ENCODE measurements at regions not wholly inside any gene's neighbourhood (a gene's known extent, or its start where the extent isn't known, plus 50 kb on each side); places are given as distances from the start of the nearest gene placed in this dataset.
"Not testable (repeated sequence)": the region's sequence is repeated elsewhere in the genome, so short reads cannot be mapped to it uniquely, and the experiment has no call there.

DNA sequence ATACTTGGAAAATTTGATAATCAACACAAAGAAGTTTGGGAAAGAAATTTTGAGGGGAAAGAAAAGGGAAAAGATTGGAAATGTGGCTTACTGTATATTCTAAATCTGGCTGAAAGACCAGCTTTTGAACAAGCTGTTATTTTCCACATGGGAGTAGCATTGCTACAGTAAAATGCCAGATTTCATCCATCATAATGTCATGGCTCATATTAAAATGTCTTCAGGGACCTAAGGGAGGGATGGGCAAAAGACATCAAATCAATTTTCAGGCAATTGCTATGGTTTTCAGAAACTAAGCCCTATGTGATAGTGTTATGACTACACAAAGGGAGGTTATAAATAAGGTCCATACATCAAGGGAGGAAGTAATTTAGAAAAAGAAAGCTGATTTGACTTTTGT lies 1116.9 kb upstream of the CELF2 start:
- DNase-seq (ENCODE audit: low spot score) = no peak

- DNase-seq (ENCODE audit: low spot score) = no peak
These were observed 1115.7 kb upstream of the CELF2 start for GRCh38 chr10:9901971-9902370.

GRCh38 chr10:9910446-9910845 lies 1107.2 kb upstream of the CELF2 start:
- DNase-seq (ENCODE audit: low spot score) = no peak

GRCh38 chr10:9911488-9911887 lies 1106.2 kb upstream of the CELF2 start:
- DNase-seq (ENCODE audit: low spot score) = no peak

DNA sequence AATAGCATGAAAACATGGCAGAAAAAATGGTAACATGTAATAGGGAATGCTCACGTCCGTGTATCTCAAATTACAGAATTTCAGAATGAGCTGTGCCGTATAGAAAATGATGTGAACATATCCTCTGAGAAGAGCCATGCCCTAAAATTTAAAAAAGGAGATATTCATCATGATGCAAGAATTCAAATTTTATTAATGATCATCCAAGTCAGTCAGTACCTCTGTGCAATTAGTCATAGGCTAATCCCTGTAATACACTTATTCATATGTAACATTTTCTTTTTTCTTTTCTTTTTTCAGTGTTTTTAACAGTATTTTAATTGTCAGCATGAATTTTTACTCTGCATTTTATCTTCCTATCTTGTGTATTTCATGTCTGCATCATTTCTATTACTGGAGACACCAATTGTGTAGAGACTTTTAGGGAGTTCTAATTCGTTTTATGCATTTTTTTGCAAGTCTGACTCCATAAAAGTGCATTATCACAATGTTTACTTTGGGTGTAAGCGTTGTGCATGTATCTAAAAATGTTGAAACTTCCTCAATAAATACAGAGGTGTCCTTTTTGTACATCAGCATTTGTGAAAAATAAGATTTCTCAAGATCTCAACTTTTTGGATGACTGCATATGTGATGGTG lies 1103.7 kb upstream of the CELF2 start:
- no peak for DNase-seq (ENCODE audit: low spot score)

DNA sequence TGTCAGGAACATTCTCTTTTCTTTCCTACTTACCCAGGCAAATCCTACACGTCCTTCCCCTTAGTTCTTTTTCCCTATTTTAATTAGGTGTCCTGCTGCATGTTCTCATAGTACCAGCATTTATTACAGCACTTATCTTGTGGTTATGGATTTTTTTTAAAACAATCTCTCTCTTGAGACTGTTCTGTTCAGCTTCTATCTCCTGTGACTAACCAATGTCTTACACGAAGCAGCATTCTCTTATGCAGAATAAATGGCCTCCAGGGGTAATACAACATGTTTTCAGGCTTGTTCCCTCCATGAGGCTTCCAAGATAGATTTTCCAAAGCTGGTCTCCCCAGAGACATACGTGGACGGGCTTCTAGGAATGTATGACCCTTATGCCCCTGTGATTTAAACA lies 1096.1 kb upstream of the CELF2 start:
- no peak for DNase-seq (ENCODE audit: low spot score)

GRCh38 chr10:9922126-9922870 lies 1095.4 kb upstream of the CELF2 start:
- no peak for DNase-seq (ENCODE audit: low spot score)

DNA sequence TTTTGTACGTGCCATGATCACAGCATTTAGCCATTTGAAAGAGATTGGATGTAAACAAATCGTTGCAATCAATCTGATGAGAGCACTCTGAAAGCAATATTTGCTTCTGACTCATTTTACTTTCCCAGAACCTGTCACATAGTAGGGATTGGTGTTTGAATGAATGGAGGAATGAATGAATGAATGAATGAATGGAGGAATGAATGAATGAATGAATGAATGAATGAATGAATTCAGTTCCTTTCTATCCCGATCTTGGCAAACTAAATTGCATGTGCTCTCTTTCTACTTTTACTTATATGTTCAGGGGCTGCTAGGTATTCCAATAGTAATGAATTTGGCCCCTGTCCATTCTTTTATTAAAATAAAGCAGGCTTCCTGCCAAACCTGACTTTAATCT lies 1091.7 kb upstream of the CELF2 start:
- no peak for DNase-seq (ENCODE audit: low spot score)

- no peak for DNase-seq (ENCODE audit: low spot score)
These were observed 1090.8 kb upstream of the CELF2 start for GRCh38 chr10:9926881-9927280.

GRCh38 chr10:9939716-9940115 lies 1078.0 kb upstream of the CELF2 start:
- DNase-seq (ENCODE audit: low spot score) = no peak

GRCh38 chr10:9944690-9945089 lies 1073.0 kb upstream of the CELF2 start:
- no peak for DNase-seq (ENCODE audit: low spot score)

- no peak for DNase-seq (ENCODE audit: low spot score)
These were observed 1067.6 kb upstream of the CELF2 start for GRCh38 chr10:9950070-9950469.

DNA sequence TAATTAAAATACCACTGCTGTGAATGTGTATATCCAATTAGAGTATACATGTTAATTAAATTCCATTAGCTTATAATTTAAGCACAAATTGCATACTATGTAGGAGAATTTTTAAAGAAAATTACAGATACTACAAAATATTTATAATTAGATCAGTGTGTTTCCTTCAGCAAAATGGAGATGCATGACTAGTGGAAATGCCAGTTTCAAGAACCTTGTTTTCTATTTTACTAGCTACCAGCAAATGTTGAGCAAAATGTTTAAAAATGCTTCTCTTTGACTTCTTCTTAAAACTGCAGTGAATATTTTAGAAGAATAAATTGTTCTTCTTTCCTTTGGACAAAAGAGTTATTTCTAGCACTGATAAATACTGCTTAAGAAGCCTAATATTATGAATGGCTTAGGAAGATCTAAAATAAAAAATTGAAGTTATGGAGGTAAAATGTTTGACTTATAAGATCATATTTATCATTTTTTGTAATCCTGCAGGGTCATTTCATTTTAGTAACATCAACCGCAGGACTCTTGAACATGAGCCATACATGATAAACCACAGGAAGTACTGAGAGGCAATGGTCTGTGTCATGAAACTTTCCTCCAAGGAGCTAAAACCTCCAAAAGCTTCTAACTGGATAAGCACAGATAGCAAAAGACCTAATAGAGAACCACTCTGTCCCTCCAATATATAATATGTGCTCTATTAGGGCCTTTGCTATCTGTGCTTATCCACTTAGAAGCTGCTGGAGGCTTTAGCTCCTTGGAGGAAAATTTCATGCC lies 1066.0 kb upstream of the CELF2 start:
- peak; percentile 3 for DNase-seq (ENCODE audit: low spot score)

GRCh38 chr10:9957351-9957750 lies 1060.3 kb upstream of the CELF2 start:
- DNase-seq (ENCODE audit: low spot score) = peak; percentile 63

- not testable (repeated sequence) for DNase-seq (ENCODE audit: low spot score)
These were observed 1059.8 kb upstream of the CELF2 start for GRCh38 chr10:9957876-9958275.

GRCh38 chr10:9965341-9965740 lies 1052.3 kb upstream of the CELF2 start:
- no peak for DNase-seq (ENCODE audit: low spot score)

- no peak for DNase-seq (ENCODE audit: low spot score)
These were observed 1030.9 kb upstream of the CELF2 start for GRCh38 chr10:9986786-9987185.

GRCh38 chr10:9987197-9987596 lies 1030.5 kb upstream of the CELF2 start:
- DNase-seq (ENCODE audit: low spot score) = no peak

DNA sequence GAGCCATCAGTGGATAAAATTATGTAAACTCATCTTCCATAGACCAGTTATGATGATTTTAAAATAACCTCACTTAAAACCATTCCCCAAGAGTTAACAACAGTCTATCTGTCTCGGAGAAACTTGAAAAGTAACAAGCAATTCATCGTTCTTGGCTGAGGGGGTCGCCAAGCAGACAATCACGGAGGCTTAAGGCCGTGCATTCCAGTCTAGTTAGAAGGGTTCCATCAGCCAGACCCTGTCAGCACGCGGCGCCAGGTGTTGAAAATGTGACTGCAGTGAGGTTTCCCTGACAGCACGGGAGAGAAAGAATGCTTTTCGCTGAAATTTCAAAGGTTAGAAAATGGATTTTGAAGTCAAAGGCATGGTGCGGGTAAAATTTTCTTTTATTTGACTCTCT lies 1025.0 kb upstream of the CELF2 start:
- no peak for DNase-seq (ENCODE audit: low spot score)

- DNase-seq (ENCODE audit: low spot score) = no peak
These were observed 1023.5 kb upstream of the CELF2 start for GRCh38 chr10:9994131-9994530.

GRCh38 chr10:9999627-10000026 lies 1018.0 kb upstream of the CELF2 start:
- DNase-seq (ENCODE audit: low spot score) = no peak

DNA sequence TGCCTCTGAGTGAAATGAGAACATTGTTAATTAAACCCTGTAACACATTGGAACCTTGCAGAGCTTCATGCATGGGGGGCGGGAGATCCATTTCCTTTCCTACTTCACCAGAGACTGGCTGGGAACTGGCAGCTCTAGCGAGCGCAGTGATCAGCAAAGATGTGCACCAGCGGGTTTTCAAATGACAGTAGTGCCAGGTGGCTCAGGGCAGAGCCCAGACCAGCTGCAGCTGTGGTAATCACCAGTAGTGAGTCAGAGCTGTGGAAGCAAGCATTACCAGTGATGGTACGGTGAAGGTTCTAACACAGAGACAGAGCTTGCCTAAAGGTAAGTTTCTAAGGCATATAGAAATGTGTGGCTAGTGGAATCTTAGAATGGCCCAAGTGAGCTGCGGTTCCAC lies 1009.7 kb upstream of the CELF2 start:
- peak; percentile 8 for DNase-seq (ENCODE audit: low spot score)

DNA sequence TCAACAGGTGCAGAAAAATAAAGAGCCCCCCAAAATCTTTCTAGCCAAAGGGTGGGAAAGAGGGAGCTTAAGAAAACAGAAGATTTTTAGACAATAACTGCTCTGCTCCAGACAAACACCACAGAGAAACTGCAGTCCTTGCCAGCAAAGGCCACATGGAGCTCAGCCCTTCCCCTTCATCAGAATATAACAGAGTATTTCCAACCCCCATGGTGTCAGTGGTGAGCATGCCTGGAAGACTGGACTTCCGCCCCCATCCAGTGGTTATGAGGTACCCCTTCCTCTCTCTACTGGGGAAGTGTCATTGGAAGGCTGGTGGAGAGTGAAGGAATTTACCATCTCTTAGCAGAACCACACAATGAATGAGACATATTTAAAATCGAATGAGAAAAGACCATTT lies 1007.3 kb upstream of the CELF2 start:
- no peak for DNase-seq (ENCODE audit: low spot score)

Data from H4 (cell line).